Lower lobe of right lung (tissue), 2 donors: ENCODE measurements at regions not wholly inside any gene's neighbourhood (a gene's known extent, or its start where the extent isn't known, plus 50 kb on each side); places are given as distances from the start of the nearest gene placed in this dataset.

Experiments used
- ATAC-seq, 2 donors: fragments of 200-7000 bp; cut with Tn5 transposase; one replicate each; pipeline ENCODE4 v1.9.1; 2020 to 2022; ENCODE audit warnings: mild to moderate bottlenecking in 2 of 2, moderate library complexity in 2 of 2
- DNase-seq: peaks from one replicate; pipeline ENCODE4 v3.0.0-alpha.2; 2020
- H3K27ac ChIP-seq: fragments of 200-600 bp; one replicate; pipeline ENCODE4 v1.8.0; 2022
- H3K27me3 ChIP-seq: fragments of 200-600 bp; one replicate; pipeline ENCODE4 v1.8.0; 2022; ENCODE audit warnings: low read depth
- H3K36me3 ChIP-seq: fragments of 200-600 bp; one replicate; pipeline ENCODE4 v1.8.0; 2022; ENCODE audit warnings: mild to moderate bottlenecking
- H3K4me1 ChIP-seq: fragments of 200-600 bp; one replicate; pipeline ENCODE4 v1.8.0; 2022
- H3K4me3 ChIP-seq: fragments of 200-600 bp; one replicate; pipeline ENCODE4 v1.8.0; 2022; ENCODE audit warnings: mild to moderate bottlenecking
- H3K9me3 ChIP-seq: fragments of 200-600 bp; one replicate; pipeline ENCODE4 v1.8.0; 2022
- intact Hi-C: fragments of 100-400 bp; cut with DNase I; formaldehyde crosslinking; loops from one replicate; pipeline ENCODE4 v1.11.0; 2022
- TF ChIP-seq, protein P1 (sequence below): fragments of 200-600 bp; IDR thresholded peaks from one replicate; pipeline ENCODE4 v1.8.0; 2022; ENCODE audit warnings: antibody characterized with exemption, mild to moderate bottlenecking
- donor health status: DM: no; HTN: yes; CAD: no; lungs with severe emphysema.

DNA sequence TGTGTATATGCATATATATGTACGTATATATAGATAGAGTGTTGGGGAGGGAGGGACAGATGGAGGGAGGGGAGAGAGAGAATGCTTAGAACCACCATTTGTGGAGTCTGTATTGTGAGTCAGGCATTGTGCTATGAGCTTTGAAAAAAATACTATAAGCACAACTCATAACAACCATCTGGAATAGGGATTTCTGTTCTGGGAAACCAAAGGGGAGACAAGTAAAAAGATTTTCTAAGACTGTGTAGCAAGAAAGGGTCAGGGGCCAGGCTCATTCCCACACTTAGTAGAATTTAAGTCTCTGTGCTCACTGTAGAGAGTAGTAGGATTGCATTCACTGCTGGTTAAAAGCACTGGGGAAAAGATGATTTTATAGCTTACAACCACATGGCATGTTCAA is 202.3 kb upstream of the SGCD start:
- no peaks in the 10 kb centered on the region for H3K4me1 ChIP-seq
- DNase-seq (no peak), ATAC-seq (no peak)
- H3K27me3 ChIP-seq: no peaks in the 10 kb centered on the region
- no peak overlapping the region for H3K4me3 ChIP-seq
- H3K36me3 ChIP-seq: no peaks in the 10 kb centered on the region
- H3K27ac ChIP-seq: no peak overlapping the region
- intact Hi-C loops: no loop called here
- TF ChIP-seq, protein P1, sequence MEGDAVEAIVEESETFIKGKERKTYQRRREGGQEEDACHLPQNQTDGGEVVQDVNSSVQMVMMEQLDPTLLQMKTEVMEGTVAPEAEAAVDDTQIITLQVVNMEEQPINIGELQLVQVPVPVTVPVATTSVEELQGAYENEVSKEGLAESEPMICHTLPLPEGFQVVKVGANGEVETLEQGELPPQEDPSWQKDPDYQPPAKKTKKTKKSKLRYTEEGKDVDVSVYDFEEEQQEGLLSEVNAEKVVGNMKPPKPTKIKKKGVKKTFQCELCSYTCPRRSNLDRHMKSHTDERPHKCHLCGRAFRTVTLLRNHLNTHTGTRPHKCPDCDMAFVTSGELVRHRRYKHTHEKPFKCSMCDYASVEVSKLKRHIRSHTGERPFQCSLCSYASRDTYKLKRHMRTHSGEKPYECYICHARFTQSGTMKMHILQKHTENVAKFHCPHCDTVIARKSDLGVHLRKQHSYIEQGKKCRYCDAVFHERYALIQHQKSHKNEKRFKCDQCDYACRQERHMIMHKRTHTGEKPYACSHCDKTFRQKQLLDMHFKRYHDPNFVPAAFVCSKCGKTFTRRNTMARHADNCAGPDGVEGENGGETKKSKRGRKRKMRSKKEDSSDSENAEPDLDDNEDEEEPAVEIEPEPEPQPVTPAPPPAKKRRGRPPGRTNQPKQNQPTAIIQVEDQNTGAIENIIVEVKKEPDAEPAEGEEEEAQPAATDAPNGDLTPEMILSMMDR: no peak
- H3K9me3 ChIP-seq: no peaks in the 10 kb centered on the region

DNA sequence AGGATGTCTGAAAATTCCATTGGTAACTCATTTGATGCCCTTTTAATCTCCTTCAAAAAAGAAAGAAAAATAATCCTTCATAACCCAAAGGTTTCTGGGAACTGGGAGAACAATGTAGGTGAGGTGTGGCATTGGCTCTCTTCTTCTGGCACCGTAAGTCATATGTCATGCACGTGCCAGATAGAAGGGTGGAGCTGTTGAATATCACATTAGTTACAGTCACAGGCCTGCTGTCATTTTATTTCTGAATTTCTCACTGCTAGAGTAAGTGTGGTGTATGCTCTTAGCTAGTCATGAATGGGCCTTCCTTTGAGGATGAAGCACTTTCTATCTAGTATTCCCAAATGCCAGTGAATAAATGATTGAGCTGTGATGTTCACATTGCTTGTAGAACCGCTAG is 201.8 kb upstream of the SGCD start:
- DNase-seq: no peak
- H3K27ac ChIP-seq: no peak overlapping the region
- no peak overlapping the region for H3K4me3 ChIP-seq
- H3K9me3 ChIP-seq: no peaks in the 10 kb centered on the region
- no peak for ATAC-seq
- intact Hi-C loops: no loop called here
- H3K36me3 ChIP-seq: no peaks in the 10 kb centered on the region
- TF ChIP-seq, protein P1: no peak
- no peaks in the 10 kb centered on the region for H3K4me1 ChIP-seq
- no peaks in the 10 kb centered on the region for H3K27me3 ChIP-seq

- H3K36me3 ChIP-seq: no peaks in the 10 kb centered on the region
- no peaks in the 10 kb centered on the region for H3K4me1 ChIP-seq
- intact Hi-C loops: no loop called here
- TF ChIP-seq, protein P1: no peak
- no peaks in the 10 kb centered on the region for H3K9me3 ChIP-seq
- H3K27me3 ChIP-seq: no peaks in the 10 kb centered on the region
- ATAC-seq: no peak
- no peak overlapping the region for H3K27ac ChIP-seq
- DNase-seq: no peak
- H3K4me3 ChIP-seq: no peak overlapping the region
These were observed 200.2 kb upstream of the SGCD start for GRCh38 chr5:156126716-156127115.

DNA sequence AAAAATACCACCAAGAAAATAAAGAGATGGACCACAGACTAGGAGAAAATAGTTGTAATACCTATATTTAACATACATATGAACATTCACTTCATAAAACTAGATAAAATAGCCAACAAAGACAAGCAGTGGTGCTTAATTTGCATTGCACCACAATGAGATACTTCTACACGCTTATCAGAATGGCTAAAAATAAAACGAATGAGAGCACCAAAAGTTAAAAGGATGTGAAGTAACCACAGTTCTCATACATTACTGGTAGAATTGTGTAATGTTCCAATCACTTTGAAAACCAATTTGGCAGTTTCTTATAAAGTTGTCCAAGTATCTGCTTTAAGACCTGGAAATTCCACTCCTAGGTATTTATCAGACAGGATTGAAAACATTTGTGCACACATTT is 198.9 kb upstream of the SGCD start:
- DNase-seq: no peak
- intact Hi-C loops: no loop called here
- no peaks in the 10 kb centered on the region for H3K36me3 ChIP-seq
- no peak for ATAC-seq
- no peaks in the 10 kb centered on the region for H3K4me1 ChIP-seq
- no peak overlapping the region for H3K4me3 ChIP-seq
- no peaks in the 10 kb centered on the region for H3K27me3 ChIP-seq
- TF ChIP-seq, protein P1: no peak
- H3K27ac ChIP-seq: no peak overlapping the region
- no peaks in the 10 kb centered on the region for H3K9me3 ChIP-seq

DNA sequence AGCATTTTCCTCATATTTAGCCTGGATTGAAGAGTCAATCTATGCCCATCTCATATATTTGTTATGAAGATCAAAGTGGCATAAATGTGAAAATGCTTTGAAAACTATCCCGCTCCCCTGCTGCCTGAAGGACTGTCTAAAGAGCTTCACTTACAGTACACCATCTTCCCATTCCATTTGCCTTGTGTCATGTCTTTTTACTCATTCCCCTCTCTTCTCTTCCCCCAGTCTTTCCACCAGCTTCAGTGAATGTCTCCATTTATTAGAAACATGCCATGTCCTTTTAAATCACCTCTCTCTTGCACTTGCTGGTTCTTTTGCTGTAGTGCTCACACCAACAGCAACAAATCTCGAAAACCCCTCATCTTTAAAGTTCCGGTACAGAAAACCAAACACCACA is 192.7 kb upstream of the SGCD start:
- H3K4me1 ChIP-seq: no peaks in the 10 kb centered on the region
- intact Hi-C loops: no loop called here
- H3K36me3 ChIP-seq: no peaks in the 10 kb centered on the region
- no peak for ATAC-seq
- no peaks in the 10 kb centered on the region for H3K9me3 ChIP-seq
- no peak overlapping the region for H3K4me3 ChIP-seq
- H3K27ac ChIP-seq: no peak overlapping the region
- TF ChIP-seq, protein P1: no peak
- no peaks in the 10 kb centered on the region for H3K27me3 ChIP-seq
- DNase-seq: no peak

- H3K4me1 ChIP-seq: no peaks in the 10 kb centered on the region
These were observed 191.4 kb upstream of the SGCD start for GRCh38 chr5:156135531-156135930.

More at GRCh38 chr5:156135531-156135930, 191.4 kb upstream of the SGCD start:
- no peaks in the 10 kb centered on the region for H3K36me3 ChIP-seq
- intact Hi-C loops: no loop called here
- no peak overlapping the region for H3K4me3 ChIP-seq
- no peaks in the 10 kb centered on the region for H3K27me3 ChIP-seq
- ATAC-seq (no peak), DNase-seq (no peak)
- TF ChIP-seq, protein P1: no peak
- no peak overlapping the region for H3K27ac ChIP-seq
- no peaks in the 10 kb centered on the region for H3K9me3 ChIP-seq
